ENCODE measurements at regions not wholly inside any gene's neighbourhood (a gene's known extent, or its start where the extent isn't known, plus 50 kb on each side); places are given as distances from the start of the nearest gene placed in this dataset.
A peak's percentile ranks its signal among the peaks of the same experiment; 100 is the strongest.

DNA sequence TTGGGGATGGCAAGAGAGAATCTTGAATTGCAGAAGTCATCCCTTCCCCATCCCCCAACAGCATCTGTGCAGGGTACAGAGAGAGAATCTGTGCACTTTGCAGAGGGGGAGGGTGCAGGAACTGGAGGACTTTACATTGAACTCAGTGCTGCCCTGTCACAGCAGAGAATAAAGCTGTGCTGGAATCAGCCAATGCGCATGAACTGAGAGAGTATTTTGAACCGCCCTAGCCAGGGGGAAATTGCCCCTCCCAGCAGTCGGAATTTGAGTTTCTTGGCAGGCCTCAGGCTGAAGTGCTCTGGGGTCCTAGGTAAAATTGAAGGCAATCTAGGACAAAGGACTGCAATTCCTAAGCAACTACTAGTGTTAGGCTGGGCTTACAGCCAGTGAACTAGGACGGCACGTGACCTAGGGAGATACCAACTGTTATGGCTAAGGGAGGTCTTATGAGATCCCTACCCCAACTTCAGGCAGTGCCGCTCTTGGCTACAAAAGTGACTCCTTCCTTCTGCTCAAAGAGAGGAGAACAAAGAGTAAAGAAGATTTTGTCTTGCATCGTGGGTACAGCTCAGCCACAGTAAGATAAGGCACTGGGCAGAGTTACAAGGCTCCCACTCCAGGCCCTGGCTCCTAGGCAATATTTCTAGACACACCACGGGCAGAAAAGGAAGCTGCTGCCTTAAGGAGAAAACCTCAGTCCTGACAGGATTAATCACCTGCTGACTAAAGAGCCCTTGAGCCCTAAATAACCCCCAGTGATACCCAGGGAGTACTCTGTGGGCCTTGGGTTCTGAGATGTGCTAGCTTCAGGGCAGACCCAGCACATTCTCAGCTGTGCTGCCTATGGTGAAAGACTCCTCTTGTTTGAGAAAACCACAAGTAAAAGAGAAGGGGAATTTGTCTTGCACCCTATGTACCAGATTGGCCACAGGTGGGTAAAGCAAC is 300.5 kb upstream of the ALCAM start:
- no peaks in the 10 kb centered on the region for H3K36me3 Mint-ChIP-seq (ENCODE audit: low read depth)
- TF ChIP-seq, protein P1, sequence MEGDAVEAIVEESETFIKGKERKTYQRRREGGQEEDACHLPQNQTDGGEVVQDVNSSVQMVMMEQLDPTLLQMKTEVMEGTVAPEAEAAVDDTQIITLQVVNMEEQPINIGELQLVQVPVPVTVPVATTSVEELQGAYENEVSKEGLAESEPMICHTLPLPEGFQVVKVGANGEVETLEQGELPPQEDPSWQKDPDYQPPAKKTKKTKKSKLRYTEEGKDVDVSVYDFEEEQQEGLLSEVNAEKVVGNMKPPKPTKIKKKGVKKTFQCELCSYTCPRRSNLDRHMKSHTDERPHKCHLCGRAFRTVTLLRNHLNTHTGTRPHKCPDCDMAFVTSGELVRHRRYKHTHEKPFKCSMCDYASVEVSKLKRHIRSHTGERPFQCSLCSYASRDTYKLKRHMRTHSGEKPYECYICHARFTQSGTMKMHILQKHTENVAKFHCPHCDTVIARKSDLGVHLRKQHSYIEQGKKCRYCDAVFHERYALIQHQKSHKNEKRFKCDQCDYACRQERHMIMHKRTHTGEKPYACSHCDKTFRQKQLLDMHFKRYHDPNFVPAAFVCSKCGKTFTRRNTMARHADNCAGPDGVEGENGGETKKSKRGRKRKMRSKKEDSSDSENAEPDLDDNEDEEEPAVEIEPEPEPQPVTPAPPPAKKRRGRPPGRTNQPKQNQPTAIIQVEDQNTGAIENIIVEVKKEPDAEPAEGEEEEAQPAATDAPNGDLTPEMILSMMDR (IDR thresholded peaks at IDR 0.05; ENCODE audit: unreplicated experiment in 3 of 3): no peak
- no peak overlapping the region for H3K27ac Mint-ChIP-seq
- H3K27me3 Mint-ChIP-seq (ENCODE audit: low read depth): no peaks in the 10 kb centered on the region
- H3K4me1 Mint-ChIP-seq: peaks cover 8% of the 10 kb centered on the region
- H3K9me3 Mint-ChIP-seq: peaks cover 9% of the 10 kb centered on the region
- H3K4me3 Mint-ChIP-seq: no peak overlapping the region

DNA sequence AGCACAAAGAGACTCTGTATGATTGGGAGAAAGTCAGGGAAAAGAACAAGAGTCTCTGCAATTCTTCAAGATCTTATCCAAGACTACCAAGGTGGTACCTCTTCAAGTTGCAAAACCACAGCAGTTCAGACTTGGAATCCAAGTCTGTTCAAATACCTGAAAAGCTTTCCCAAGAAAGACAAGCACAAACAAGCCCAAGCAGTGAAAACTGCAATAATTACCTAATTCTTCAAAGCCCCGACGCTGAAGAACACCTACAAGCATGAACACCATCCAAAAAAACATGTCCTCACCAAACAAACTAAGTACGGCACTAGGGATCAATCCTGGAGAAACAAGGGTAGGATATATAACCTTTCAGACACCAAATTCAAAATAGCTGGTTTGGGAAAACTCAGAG is 299.3 kb upstream of the ALCAM start:
- TF ChIP-seq, protein P1 (IDR thresholded peaks at IDR 0.05; ENCODE audit: unreplicated experiment in 3 of 3): no peak
- Mint-ChIP-seq H3K4me1 (peaks cover 8% of the 10 kb centered on the region), H3K4me3 (no peak overlapping the region), H3K27ac (no peak overlapping the region), H3K36me3 (ENCODE audit: low read depth) (no peaks in the 10 kb centered on the region), H3K27me3 (ENCODE audit: low read depth) (no peaks in the 10 kb centered on the region), H3K9me3 (peaks cover 9% of the 10 kb centered on the region)

DNA sequence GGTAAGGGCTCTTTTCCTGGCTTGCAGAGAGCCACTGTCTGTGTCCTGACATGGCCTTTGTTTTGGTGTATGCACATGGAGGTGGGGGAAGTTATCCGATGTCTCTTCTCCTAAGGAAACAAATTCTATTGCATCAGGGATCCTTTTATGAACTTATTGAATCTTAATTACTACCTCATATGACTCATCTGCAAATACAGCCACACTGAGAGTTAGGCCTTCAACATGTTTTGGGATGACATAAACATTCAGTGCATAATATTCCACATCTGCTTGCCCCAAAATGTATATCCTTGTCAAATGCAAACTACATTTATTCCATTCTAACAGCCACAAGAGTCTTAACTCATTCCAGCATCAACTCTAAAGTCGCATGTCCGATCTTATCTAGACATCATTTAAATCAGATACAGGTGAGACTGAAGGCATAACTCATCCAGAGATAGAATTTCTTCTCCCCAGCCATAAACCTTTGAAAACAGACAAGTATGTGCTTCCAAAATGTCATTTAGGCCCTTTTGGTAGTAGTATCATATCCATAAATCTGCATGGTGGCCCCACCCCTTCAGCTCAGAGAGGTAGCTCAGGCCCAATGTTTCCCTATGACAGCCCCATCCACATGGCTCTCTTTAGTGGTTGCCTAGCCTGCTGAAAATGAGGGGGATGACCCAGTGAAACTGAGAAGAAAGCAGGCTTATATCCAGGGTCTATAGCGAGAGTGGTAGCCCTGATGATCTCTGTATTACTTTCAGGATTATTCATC is 289.5 kb upstream of the ALCAM start:
- H3K9me3 Mint-ChIP-seq: peaks cover 40% of the 10 kb centered on the region
- TF ChIP-seq, protein P1 (IDR thresholded peaks at IDR 0.05; ENCODE audit: unreplicated experiment in 3 of 3): no peak
- no peaks in the 10 kb centered on the region for H3K27me3 Mint-ChIP-seq (ENCODE audit: low read depth)
- H3K4me1 Mint-ChIP-seq: no peaks in the 10 kb centered on the region
- no peaks in the 10 kb centered on the region for H3K36me3 Mint-ChIP-seq (ENCODE audit: low read depth)
- no peak overlapping the region for H3K27ac Mint-ChIP-seq
- H3K4me3 Mint-ChIP-seq: no peak overlapping the region

DNA sequence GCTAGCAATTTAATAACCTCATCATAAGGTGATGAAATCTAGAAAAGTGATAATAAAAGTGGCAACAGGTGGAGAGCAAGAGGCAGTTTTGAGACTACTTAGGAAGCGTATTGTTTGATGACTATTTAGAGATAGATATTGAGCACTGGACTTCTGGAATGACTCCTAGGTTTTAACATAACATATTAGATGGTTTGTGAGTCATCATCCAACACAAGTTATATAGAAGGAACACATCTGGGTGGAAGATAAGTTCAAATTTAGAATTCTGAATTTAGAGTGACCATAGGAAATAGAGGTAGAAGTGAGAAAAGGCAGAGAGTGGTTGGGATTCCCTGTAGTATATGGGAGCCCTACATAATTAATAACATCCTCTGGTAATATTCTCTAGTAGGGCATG is 282.8 kb upstream of the ALCAM start:
- peaks cover 22% of the 10 kb centered on the region for H3K4me1 Mint-ChIP-seq
- H3K9me3 Mint-ChIP-seq: peaks cover 12% of the 10 kb centered on the region
- H3K4me3 Mint-ChIP-seq: no peak overlapping the region
- H3K27me3 Mint-ChIP-seq (ENCODE audit: low read depth): no peaks in the 10 kb centered on the region
- no peaks in the 10 kb centered on the region for H3K36me3 Mint-ChIP-seq (ENCODE audit: low read depth)
- TF ChIP-seq, protein P1 (IDR thresholded peaks at IDR 0.05; ENCODE audit: unreplicated experiment in 3 of 3): no peak
- peak overlapping the region in 1 of 3 experiments; percentile 39 for H3K27ac Mint-ChIP-seq

DNA sequence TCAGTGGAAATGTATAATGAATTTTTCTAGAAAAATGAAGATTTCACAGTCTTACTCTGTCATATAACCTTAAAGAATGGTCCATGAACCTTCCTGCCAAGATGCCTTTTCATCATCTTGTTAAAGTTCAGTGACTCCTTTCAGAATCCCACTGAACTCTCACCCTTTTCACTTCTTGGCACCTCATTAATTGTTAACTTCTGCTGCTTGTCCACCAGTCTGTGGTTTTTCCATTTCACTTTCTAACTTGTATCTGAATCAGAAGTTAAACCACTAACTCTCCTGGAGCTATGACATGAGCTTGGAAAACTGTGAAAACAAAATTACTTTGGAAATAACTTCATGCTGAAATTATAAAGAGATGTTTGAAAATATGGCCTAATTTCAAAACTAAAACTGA is 281.2 kb upstream of the ALCAM start:
- Mint-ChIP-seq H3K27ac (peak overlapping the region; percentile 46 to 52 (median 48)), H3K4me3 (no peak overlapping the region), H3K27me3 (ENCODE audit: low read depth) (no peaks in the 10 kb centered on the region), H3K36me3 (ENCODE audit: low read depth) (no peaks in the 10 kb centered on the region), H3K4me1 (peaks cover 22% of the 10 kb centered on the region), H3K9me3 (peaks cover 5% of the 10 kb centered on the region)
- TF ChIP-seq, protein P1 (IDR thresholded peaks at IDR 0.05; ENCODE audit: unreplicated experiment in 3 of 3): no peak
